HG03175 (cell line): ENCODE measurements at regions not wholly inside any gene's neighbourhood (a gene's known extent, or its start where the extent isn't known, plus 50 kb on each side); places are given as distances from the start of the nearest gene placed in this dataset.
"Not testable (repeated sequence)": the region's sequence is repeated elsewhere in the genome, so short reads cannot be mapped to it uniquely, and the experiment has no call there.

Experiments used
- ATAC-seq: cut with Tn5 transposase; IDR thresholded peaks from one replicate; pipeline ENCODE4 v1.9.1; 2021; ENCODE audit warnings: mild to moderate bottlenecking, moderate library complexity; ENCODE audit not compliant: unreplicated experiment

DNA sequence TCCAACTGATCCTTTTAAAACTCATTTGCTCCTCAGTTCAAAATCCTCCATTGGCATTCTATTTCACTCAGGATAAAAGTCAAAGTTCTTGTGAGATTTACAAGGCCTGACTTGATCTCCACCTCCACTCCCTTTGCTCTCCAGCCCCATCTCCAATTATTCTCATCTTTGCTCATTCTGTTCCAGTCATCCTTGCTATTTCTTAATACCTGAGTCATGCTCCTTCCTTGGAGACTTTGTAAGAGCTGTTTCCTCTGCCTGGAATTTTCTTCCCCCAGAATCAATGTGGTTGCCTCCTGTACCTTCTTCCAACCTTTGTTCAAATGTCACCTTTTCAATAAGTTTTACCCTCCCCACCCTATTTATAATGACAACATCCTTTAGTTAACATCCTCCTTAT is 373.5 kb downstream of the HTR1B start:
- ATAC-seq, result no peak

DNA sequence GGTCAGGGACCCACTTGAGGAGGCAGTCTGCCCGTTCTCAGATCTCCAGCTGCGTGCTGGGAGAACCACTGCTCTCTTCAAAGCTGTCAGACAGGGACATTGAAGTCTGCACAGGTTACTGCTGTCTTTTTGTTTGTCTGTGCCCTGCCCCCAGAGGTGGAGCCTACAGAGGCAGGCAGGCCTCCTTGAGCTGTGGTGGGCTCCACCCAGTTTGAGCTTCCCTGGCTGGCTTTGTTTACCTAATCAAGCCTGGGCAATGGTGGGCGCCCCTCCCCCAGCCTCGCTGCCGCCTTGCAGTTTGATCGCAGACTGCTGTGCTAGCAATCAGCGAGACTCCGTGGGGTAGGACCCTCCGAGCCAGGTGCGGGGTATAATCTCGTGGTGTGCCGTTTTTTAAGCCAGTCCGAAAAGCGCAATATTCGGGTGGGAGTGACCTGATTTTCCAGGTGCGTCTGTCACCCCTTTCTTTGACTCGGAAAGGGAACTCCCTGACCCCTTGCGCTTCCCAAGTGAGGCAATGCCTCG is 375.4 kb downstream of the HTR1B start:
- ATAC-seq, result not testable (repeated sequence)

DNA sequence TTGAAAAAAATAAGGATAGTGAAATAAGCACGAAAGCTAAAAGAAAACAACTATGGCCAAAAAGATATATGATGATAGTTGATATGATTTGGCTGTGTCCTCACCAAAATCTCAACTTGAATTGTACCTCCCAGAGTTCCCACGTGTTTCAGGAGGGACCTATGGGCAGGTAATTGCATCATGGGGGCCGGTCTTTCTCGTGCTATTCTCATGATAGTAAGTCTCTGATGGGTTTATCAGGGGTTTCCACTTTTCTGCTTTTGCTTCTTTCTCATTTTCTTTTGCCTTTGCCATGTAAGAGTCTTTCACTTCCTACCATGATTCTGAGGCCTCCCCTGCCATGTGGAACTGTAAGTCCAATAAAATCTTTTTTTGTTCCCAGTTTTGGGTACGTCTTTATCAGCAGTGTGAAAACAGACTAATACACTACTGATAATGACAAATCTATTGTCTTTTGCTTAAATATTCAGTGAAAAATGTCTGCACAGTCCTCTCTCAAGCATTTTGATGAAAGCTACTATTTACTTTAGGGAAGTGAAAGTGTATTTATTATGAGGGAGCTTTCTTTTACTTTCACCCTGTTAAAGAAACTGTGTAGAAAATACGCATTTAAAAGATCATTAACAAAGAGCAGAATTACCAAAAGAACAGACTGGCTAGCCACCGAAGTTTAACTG is 389.1 kb downstream of the HTR1B start:
- ATAC-seq, result no peak

DNA sequence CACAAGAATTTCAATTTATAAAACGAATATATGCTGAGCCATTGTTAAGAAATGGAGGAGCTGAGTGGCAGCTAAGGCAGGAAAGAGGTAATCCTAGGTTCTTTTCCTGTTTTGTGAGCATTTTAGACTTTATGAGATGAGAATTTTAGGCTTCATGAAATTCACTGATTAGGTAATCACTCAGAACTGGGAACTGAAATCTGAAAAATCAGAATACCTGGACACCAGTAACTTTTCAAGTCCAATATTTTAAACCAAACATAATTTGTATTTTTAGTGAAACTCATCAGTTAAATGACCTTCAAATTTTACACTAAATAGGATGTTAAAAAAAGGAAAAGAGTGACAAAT is 389.9 kb downstream of the HTR1B start:
- ATAC-seq, result no peak

DNA sequence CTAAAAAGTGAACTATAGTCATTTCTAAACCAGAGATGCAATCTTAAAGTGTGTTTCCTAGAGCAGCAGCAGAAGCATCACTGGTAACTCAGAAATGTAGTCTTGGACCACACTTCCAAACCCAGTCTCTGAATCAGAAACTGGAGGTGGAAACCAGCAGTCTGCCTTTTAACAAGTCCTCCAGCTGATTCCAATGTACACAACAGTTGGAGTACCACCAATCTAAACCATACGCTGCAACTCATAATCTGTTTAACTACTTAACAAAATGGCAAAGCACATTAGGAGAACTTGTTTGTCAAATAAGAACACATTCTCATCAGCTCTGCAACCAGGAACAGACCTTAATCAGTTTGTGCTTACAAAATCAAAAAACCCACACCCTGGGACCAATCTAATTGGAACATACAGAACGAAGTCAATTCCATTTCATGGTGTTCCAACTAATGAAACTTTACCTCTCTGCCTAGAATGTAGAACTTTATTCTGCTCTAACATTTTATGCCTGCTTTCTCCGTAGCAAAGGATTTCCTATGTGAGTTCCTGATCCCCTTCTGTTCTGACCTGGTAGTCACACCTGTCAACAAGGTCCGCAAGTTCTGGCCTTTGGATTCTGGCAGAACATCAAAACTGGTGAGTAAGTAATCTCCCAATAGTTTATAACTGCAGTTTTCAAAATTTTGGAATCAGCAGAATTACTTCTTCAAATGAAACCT is 390.4 kb downstream of the HTR1B start:
- ATAC-seq, result no peak

DNA sequence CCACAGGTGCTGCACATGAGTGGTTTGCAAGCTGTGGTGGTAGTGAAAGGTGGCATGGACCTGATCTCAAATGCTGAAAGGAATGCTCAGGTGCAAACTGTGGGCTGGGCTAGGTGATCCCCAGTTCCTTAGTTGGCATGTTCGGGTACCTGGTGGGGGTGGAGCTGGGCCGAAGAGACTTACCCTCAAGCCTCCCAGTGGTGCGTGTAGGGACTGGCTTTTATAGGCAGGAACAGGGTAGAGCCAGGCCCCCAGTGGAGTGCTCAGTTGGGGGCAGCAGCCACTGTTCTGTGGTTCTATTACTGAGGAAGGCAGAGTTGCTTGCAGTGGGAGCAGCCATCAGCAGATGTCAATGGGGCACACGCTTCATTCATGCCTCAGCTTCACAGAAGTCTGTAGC is 399.8 kb downstream of the HTR1B start:
- ATAC-seq, result no peak

DNA sequence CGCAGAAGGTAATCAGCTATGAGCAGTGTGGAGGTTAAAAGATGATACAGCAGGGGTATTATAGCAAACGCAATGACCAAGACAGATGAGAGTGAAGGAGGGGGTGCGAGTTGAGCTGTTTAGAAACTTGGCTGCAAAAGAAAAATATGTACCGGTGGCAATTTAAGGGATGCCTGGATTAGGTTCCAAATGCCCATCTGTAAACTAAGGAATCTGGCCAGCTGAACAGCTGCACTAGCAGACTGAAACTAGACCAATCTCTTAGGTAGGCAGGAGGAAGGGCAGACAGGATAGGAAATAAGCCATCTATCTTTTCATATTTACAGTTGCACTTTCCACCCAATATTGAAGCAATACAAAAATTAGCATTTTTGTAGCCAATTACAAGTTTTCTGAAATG is 407.6 kb downstream of the HTR1B start:
- ATAC-seq, result no peak

DNA sequence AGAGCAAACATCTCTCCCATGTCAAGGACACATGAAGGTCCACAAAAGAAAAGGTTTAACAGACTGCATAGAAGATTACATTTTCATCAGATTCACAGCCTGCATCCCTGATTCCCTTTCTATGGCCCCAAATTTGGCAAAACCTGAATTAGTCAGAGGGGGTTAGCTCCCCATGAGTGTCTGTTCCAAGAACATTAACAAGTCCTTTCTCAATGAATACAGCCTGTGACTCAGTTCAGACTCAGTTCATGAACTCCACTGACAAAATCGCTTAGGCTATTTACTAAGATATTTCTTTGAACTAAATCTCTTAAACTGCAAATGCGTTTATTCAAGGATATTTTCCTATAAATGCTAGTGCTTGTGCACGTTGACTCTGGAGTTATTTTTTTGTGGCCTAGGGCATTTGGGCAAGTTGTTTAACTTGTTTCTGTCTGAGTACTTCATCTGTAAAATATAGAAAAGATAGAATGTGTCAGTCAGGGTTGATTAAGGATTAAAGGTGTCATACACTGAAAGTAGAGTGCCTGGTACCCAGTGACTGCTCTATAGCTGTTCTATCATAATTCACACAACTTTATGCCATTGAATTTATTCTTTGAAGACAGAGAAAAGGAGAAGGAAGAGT is 422.6 kb downstream of the HTR1B start:
- ATAC-seq, result no peak

DNA sequence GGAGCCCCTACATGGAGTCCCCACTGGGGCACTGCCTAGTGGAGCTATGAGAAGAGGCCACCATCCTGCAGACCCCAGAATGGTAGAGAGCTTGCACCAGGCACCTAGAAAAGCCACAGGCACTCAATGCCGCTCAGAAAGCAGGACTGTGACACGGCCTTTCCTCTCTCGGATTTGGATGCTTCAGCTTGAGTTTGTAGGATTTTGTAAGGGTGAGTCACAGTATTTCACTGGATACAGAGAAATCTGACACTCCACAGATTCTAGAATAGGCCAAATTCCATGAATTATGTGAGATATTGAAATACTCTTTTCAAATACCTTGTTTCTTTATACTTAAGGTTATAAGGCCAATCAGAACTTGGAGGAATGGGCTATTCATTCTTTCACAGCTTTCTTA is 424.5 kb downstream of the HTR1B start:
- no peak for ATAC-seq

DNA sequence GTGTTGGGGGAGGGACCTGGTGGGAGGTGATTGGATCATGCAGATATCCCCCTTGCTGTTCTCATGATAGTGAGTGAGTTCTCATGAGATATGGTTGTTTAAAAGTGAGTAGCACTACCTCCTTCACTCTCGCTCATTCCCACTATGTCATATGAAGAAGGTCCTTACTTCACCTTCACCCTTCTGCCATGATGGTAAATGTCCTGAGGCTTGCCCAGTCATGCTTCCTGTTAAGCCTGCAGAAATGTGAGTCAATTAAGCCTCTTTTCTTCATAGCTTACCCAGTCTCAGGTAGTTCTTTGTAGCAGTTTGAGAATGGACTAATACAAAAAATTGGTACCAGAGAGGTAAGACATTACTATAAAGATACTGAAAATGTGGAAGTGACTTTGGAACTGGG is 425.9 kb downstream of the HTR1B start:
- ATAC-seq, result no peak

DNA sequence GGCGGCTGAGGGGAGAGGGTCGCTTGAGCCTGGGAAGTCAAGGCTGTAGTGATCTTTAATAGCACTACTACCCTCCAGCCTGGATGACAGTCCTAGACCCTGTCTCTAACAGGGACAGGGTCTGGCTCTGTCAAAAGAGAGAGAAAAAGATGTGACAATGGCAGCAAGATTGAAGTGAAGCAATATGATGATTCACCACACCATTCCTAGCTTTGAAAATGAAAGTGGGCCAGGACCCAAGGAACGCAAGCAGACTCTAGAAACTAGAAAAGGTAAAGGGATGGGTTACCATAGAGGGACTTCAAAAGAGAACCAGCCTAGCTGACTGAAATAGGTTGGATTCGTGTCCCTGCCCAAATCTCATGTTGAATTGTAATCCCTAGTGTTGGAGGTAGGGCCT is 426.9 kb downstream of the HTR1B start:
- no peak for ATAC-seq

DNA sequence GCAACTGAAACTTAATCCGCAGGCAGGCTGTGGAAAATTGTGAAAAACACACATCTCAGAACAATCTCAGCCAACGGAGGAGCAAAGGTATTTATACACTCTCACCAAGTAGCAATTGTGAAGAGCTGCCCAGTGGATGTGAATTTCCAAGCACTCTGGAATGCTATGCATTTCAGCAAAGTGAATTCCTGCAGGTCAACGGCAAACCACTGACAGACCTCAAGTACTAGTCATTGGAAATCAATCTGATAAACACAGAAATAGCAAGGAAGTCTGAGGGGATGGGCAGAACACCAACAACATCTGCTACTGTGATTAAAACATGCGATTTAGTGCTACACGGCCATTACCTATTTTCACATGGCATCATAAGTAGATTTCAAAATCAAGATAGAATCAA is 429.1 kb downstream of the HTR1B start:
- ATAC-seq, result no peak

DNA sequence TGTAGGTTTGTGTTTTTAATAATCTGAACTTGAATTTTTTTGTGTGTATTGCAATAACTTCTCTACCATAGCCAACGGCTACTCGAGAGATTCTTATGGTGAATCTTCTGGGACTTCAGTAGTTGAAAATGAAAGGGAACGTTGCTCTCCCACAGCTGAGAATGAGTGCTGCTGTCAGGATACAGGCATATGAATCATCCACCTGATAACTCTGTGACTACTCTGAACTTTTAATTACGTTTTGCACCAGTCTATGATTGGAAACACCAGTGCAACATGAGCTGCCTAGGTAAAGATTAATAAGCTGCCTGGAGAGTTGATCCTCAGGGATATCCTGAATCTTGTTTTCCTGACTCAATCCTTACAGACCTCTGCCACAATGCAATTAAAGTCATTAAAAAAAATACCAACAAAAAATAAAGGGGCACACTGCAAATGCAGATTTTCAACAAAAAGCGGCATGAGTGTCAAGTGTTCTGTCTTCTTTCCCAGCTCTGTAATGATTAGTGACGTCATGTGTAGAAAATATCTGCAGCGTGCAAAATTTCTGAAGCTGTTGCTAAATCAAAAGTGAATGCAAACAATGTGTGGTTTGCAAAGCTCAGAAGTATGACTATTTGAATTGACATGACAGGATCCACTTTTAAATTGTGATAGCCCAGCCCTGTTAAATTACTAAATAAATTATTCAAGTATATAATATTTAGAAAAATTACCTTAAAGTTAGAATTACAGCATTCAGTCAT is 432.2 kb downstream of the HTR1B start:
- ATAC-seq, result no peak

DNA sequence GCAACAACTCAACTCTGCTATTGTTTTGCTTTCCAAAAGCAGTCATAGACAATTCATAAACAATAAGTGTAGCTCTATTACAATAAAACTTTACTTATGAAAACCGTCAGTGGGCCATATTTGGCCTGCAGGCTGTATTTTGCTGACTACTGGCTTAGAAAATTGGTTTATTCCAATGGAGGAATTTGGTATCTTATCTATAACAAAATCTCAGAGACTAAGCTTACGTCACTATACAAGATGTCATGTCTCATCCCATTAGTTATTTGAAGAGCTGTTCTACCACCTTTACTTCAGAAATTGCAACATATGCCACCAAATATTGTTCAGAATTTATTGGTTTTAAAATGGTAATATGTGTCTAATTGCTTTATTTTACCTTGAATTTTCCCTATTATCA is 436.9 kb downstream of the HTR1B start:
- ATAC-seq, result no peak

DNA sequence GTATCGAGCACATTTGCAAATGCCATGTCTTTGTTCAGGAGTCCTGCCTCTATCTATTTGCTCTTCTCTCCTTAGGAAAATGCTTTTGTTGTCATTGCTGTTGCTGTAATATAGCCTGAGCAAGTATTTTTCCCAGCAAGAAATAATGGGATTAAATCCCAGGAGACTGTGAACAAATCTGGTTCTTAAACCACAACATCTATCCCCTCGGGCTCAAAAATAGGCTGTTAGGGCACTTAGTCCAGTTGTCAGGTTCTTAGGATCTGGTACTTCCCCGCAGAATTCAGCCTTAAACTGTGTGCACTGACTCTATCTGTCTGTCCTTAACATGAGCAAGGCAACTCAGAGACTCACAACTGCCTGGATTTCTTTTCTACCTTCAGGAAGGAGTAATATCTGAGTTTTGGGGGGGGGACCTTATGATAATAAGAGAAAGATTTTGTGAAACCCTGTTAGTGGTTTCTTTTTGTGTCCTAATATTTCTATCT is 437.5 kb downstream of the HTR1B start:
- ATAC-seq, result no peak

DNA sequence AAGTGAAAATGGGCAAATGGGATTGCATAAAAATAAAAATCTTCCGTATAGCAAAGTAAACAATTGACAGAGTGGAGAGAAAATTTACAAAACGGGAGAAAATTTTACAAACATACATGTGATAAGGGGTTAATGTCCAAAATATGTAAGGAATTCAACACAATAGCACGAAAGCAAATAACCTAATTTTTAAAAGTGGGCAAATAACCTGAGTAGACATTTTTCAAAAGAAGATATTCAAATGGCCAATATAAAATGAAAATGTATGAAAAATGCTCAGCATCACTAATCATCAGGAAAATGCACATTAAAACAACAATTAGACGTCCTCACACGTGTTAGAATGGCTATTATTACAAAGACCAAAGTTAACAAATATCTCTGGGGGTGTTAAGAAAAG is 441.5 kb downstream of the HTR1B start:
- no peak for ATAC-seq

DNA sequence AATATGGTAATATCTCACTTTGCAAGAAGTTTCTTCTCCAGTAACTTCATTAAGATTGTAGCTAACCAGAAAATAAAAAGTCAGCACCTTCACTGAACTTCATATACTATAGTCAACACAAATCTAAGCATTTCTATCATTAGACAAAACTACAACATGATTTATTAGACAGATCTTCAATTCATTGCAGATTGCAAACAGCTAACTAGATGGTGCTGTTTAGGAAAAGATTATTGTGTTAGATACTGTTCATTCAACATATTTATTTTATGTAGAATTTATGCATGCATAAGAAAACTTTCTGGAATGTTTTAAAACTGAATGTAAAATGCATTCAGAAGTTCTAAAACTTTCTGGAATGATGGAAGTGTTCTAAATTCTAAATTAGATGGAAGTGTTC is 442.1 kb downstream of the HTR1B start:
- ATAC-seq, result no peak

DNA sequence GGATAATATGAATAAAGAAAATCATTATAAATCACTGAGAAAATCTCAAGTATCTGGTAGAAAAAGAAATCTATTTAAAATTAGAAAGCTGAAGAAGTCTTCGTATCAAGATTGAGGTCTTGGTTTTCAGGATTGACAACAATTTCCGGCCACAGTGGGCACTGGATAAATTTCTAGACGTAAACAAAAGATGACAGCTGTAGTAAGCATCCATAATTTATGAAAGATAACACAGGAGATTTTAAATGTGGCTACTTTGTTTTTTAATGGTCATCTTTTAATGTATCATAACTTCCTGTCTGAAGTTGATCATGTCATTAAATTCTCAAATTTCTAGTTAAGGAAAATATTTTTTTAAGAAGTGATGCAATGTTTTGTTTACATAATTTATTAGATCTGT is 444.2 kb downstream of the HTR1B start:
- no peak for ATAC-seq

DNA sequence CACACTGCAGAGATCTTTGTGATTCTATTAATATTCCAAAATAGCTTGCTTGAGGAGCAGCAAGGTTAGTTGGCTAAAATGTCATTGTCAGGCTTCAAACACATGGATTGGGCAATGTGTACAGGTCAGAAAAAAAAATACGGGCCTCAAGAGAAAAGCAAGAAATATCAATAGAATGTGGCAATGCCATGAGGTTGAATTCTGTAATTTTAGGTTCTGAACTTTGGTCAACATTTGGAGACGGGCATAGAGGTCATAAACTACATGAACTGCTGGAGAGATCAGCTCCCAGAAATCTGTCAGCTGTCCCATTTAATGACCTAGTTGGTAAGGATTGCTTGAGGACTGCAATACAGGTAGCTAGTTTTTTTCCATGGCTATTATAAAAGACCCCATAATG is 445.8 kb downstream of the HTR1B start:
- ATAC-seq, result no peak

DNA sequence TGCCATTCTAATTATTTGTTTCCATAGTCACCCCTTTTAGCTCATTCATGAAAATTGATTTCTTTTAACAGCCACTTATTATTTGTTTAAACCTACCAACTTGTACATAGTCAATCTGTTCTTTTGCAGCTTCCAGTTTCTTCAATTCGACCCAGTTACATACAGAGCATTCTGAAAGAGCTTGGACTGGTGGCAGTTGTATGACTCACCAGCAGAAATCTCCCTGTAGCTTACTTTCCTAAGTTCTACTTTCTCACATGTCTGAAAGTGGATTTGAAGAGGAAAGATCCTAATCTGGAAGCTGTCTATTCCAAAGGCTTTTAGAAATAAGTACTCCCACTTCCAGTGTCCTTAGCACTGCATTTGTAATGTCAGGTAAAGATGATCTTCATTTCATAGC is 447.9 kb downstream of the HTR1B start:
- no peak for ATAC-seq

DNA sequence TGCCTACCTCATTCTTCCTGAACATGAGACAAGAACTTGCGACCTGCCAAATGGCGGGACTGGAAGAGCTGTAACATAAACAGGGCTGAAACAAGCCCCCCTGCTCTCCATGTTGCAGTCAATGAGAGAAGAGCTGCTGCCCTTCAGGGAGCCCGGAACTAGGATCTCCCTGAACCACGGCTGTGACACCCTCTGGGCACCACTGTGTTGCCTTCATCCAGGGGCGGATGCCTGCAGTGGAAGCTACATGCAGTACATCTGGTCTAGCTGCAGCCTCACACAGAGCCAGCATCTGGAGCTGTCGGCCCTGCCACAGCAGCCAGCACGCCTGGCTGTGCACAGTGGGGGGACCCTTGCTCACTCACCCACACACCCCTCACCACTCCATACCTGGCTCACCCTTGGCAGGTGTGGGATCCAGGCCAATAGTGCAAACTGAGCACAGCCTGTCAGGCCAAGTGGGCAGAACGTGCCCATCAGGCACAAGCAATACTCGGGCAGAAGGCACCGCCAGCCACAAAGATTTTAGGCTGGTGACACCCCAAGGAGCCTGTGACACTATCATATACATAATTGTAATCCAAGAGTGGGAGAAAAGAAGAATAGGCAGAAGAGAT is 451.3 kb downstream of the HTR1B start:
- no peak for ATAC-seq
